Brain microvascular endothelial cell (primary cell): ENCODE measurements at regions not wholly inside any gene's neighbourhood (a gene's known extent, or its start where the extent isn't known, plus 50 kb on each side); places are given as distances from the start of the nearest gene placed in this dataset.

Experiments used
- DNase-seq: peaks from one replicate; pipeline ENCODE4 v3.0.0-alpha.2; 2020
- H3K27ac ChIP-seq: fragments of 250-450 bp; sonication (Bioruptor Pico); 2 replicates; pipeline ENCODE4 v1.5.1; 2020; ENCODE audit warnings: mild to moderate bottlenecking, moderate library complexity
- H3K27me3 ChIP-seq: fragments of 250-450 bp; sonication (Bioruptor Pico); replicated peaks from 2 replicates; pipeline ENCODE4 v1.5.1; 2020; ENCODE audit warnings: mild to moderate bottlenecking
- H3K36me3 ChIP-seq: fragments of 250-450 bp; sonication (Bioruptor Pico); replicated peaks from 2 replicates; pipeline ENCODE4 v1.5.1; 2020; ENCODE audit warnings: mild to moderate bottlenecking
- H3K4me3 ChIP-seq: 2 replicates; pipeline ENCODE4 v1.5.1; 2011; ENCODE audit warnings: low read depth, mild to moderate bottlenecking, control low read depth, low read length, moderate library complexity
- CTCF ChIP-seq: IDR thresholded peaks from 2 replicates; pipeline ENCODE4 v1.5.1; 2011; ENCODE audit warnings: low read depth, mild to moderate bottlenecking, moderate library complexity, low read length, control low read depth, inconsistent platforms; ENCODE audit errors: missing control alignments
- in situ Hi-C: cut with HindIII; loops from 2 replicates; pipeline ENCODE4 v1.10.0; 2017; ENCODE audit warnings: low sequenced_read_pairs, low pct_ligation_motif_present

GRCh38 chr12:23342407-23342806 is 607.1 kb downstream of the SOX5 start:
- in situ Hi-C loops = no loop called here

GRCh38 chr12:23349564-23349963 is 599.9 kb downstream of the SOX5 start:
- no peak overlapping the region for H3K4me3 ChIP-seq
- in situ Hi-C loops = no loop called here
- no peaks in the 10 kb centered on the region for H3K27me3 ChIP-seq
- TF ChIP-seq CTCF = no peak
- no peaks in the 10 kb centered on the region for H3K36me3 ChIP-seq
- H3K27ac ChIP-seq = no peak overlapping the region
- no peak for DNase-seq

More at GRCh38 chr12:23342407-23342806, 607.1 kb downstream of the SOX5 start:
- no peak for TF ChIP-seq CTCF
- Histone ChIP-seq H3K27me3 (no peaks in the 10 kb centered on the region), H3K27ac (no peak overlapping the region), H3K4me3 (no peak overlapping the region), H3K36me3 (no peaks in the 10 kb centered on the region)
- no peak for DNase-seq

- DNase-seq = no peak
- in situ Hi-C loops = no loop called here
- Histone ChIP-seq H3K4me3 (no peak overlapping the region), H3K27me3 (no peaks in the 10 kb centered on the region), H3K36me3 (no peaks in the 10 kb centered on the region), H3K27ac (no peak overlapping the region)
- no peak for TF ChIP-seq CTCF
These were observed 598.7 kb downstream of the SOX5 start for GRCh38 chr12:23350808-23351207.

GRCh38 chr12:23352670-23353069 is 596.8 kb downstream of the SOX5 start:
- Histone ChIP-seq H3K27ac (no peak overlapping the region), H3K4me3 (no peak overlapping the region), H3K36me3 (no peaks in the 10 kb centered on the region), H3K27me3 (no peaks in the 10 kb centered on the region)
- TF ChIP-seq CTCF = no peak
- no peak for DNase-seq
- in situ Hi-C loops = no loop called here

GRCh38 chr12:23354800-23355199 is 594.7 kb downstream of the SOX5 start:
- DNase-seq = no peak
- H3K27ac ChIP-seq = no peak overlapping the region
- in situ Hi-C loops = no loop called here

More at GRCh38 chr12:23354800-23355199, 594.7 kb downstream of the SOX5 start:
- H3K36me3 ChIP-seq = no peaks in the 10 kb centered on the region
- H3K27me3 ChIP-seq = no peaks in the 10 kb centered on the region
- TF ChIP-seq CTCF = no peak
- no peak overlapping the region for H3K4me3 ChIP-seq
